ENCODE measurements at regions not wholly inside any gene's neighbourhood (a gene's known extent, or its start where the extent isn't known, plus 50 kb on each side); places are given as distances from the start of the nearest gene placed in this dataset.

GRCh38 chr10:23556727-23557440, 118.0 kb downstream of the OTUD1 start:
- H3K4me1 ChIP-seq (ENCODE audit: control insufficient read depth in 1 of 2, insufficient read depth in 1 of 2, low read depth in 1 of 2, low read length in 1 of 2) = no peaks in the 10 kb centered on the region
- no peaks in the 10 kb centered on the region for H3K9me3 ChIP-seq
- no peaks in the 10 kb centered on the region for H3K27me3 ChIP-seq
- H3K4me3 ChIP-seq (ENCODE audit: low read depth in 1 of 2, low read length in 1 of 2) = no peak overlapping the region
- no peak overlapping the region for H3K27ac ChIP-seq
- H3K36me3 ChIP-seq = no peaks in the 10 kb centered on the region
- TF ChIP-seq CTCF (IDR thresholded peaks at IDR 0.05) = no peak

- H3K27me3 ChIP-seq = no peaks in the 10 kb centered on the region
- no peaks in the 10 kb centered on the region for H3K9me3 ChIP-seq
- H3K4me3 ChIP-seq (ENCODE audit: low read depth in 1 of 2, low read length in 1 of 2) = no peak overlapping the region
- H3K36me3 ChIP-seq = no peaks in the 10 kb centered on the region
- TF ChIP-seq CTCF (IDR thresholded peaks at IDR 0.05) = no peak
- no peaks in the 10 kb centered on the region for H3K4me1 ChIP-seq (ENCODE audit: control insufficient read depth in 1 of 2, insufficient read depth in 1 of 2, low read depth in 1 of 2, low read length in 1 of 2)
- H3K27ac ChIP-seq = no peak overlapping the region
Measured at GRCh38 chr10:23557777-23558176, 118.9 kb downstream of the OTUD1 start.

GRCh38 chr10:23558361-23558799, 119.5 kb downstream of the OTUD1 start:
- H3K36me3 ChIP-seq = no peaks in the 10 kb centered on the region

GRCh38 chr10:23568996-23569395, 130.1 kb downstream of the OTUD1 start:
- TF ChIP-seq CTCF (IDR thresholded peaks at IDR 0.05) = no peak
- no peaks in the 10 kb centered on the region for H3K36me3 ChIP-seq
- no peak overlapping the region for H3K4me3 ChIP-seq (ENCODE audit: low read depth in 1 of 2, low read length in 1 of 2)
- no peaks in the 10 kb centered on the region for H3K4me1 ChIP-seq (ENCODE audit: control insufficient read depth in 1 of 2, insufficient read depth in 1 of 2, low read depth in 1 of 2, low read length in 1 of 2)
- H3K27ac ChIP-seq = no peak overlapping the region
- H3K27me3 ChIP-seq = no peaks in the 10 kb centered on the region
- H3K9me3 ChIP-seq = peaks cover 5% of the 10 kb centered on the region

More at GRCh38 chr10:23558361-23558799, 119.5 kb downstream of the OTUD1 start:
- Histone ChIP-seq H3K9me3 (no peaks in the 10 kb centered on the region), H3K4me3 (ENCODE audit: low read depth in 1 of 2, low read length in 1 of 2) (no peak overlapping the region), H3K4me1 (ENCODE audit: control insufficient read depth in 1 of 2, insufficient read depth in 1 of 2, low read depth in 1 of 2, low read length in 1 of 2) (no peaks in the 10 kb centered on the region), H3K27ac (no peak overlapping the region), H3K27me3 (no peaks in the 10 kb centered on the region)
- TF ChIP-seq CTCF (IDR thresholded peaks at IDR 0.05) = no peak

GRCh38 chr10:23571884-23572283, 133.0 kb downstream of the OTUD1 start:
- Histone ChIP-seq H3K9me3 (peaks cover 5% of the 10 kb centered on the region), H3K4me3 (ENCODE audit: low read depth in 1 of 2, low read length in 1 of 2) (no peak overlapping the region), H3K27ac (no peak overlapping the region), H3K36me3 (no peaks in the 10 kb centered on the region), H3K27me3 (no peaks in the 10 kb centered on the region), H3K4me1 (ENCODE audit: control insufficient read depth in 1 of 2, insufficient read depth in 1 of 2, low read depth in 1 of 2, low read length in 1 of 2) (no peaks in the 10 kb centered on the region)
- TF ChIP-seq CTCF (IDR thresholded peaks at IDR 0.05) = no peak

All from neutrophil (primary cell).